Activated CD8-positive, alpha-beta memory T cell treated with anti-CD3 and anti-CD28 coated beads, Interleukin-2, amount 50 U/mL, for 4 hours (primary cell): ENCODE measurements at regions not wholly inside any gene's neighbourhood (a gene's known extent, or its start where the extent isn't known, plus 50 kb on each side); places are given as distances from the start of the nearest gene placed in this dataset.
"Not testable (repeated sequence)": the region's sequence is repeated elsewhere in the genome, so short reads cannot be mapped to it uniquely, and the experiment has no call there.

Experiments
- DNase-seq: peaks from one replicate; pipeline ENCODE4 v3.0.0-alpha.2; 2020

DNA sequence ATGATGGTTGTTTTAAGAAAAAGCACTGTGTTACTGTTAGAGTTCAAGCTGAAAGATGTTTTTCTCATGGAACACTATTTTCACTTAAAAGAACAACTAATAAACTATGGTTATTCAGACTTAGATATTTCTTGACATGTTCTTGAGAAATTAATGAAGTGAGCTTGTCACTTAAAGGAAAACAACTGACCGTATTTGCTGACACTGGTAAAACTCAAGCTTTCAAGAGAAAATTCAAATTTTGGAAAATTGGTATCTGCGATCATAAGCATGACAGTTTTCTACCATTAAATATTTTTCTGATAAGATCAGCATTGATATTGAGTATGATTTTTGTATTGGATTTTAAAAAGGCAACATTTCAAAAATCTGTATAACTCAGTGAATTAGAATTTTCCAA is 549.5 kb upstream of the ACTRT1 start:
- DNase-seq = no peak

DNA sequence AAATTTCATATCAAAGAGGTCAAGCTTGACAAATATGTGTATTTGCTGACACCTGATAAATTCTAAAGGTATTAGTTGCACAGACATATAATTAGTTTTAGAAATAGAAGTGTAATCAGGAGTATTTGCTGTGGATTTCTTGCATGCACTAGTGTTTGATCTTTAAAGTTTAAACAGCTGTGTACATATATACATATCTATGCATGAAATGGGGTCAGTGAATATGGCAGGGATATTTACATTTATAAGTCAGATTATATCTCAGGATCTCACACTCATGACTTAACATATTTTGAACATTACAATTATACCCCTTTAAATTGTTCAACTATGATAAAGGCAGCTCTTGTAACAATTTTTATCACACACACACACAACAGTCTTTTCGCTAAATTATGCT is 547.4 kb upstream of the ACTRT1 start:
- DNase-seq = no peak

DNA sequence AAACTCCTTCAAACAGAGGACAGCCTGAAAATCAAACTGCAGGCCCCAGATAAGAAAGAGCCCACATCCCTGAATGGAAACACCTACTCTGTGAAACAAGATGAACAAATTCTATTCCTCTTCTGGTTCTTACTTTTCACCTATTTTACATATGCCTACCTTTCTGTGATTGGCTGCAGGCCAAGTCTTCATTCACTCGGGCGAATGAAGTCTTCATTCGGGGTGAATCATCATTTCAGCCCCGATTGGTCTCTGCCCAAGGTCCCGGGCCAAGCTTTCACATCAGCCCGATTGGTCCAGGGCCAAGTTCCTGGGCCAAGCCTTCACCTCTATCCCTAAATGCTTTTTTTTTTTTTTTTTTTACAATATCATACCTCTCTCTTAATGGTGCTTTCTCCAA is 529.8 kb upstream of the ACTRT1 start:
- DNase-seq = no peak

DNA sequence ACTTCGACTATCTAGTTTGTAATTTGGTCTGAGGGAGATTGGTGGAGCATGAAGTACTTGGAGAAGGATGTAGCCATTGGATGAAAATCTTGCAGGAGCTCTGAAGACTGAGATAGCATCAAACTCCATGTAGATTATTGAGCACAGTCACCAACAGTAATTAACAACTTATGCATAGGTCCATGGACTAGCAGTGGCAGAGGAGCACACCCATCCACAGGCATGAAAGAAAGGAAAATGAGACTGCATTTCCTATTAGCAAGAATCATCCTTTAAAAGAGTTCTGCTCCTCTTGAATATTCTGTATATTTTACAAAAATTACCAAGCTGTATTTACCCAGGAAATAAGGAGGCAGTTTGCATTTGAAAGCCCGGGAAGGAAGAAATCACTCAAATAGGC is 529.4 kb upstream of the ACTRT1 start:
- DNase-seq = no peak

DNA sequence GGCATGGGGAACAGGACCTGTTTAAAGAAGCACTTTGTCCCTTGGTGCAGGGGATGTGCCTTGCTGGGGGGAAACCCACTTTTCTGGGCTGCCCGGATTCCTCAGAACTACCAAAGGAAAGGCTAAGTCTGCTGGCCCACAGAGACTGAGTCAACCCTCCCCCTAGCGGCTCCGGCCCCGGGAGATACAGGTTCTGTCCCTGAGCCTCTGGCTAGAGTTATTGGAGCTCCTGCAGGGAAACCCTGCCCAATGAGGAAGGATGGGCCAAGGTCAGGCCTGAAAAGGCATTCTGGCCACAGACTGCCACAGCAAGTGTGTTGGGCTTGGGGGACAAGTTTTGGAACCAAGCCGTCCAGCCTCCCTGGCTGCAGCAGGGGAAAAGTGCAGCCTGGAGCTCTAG is 490.9 kb upstream of the ACTRT1 start:
- no peak for DNase-seq

DNA sequence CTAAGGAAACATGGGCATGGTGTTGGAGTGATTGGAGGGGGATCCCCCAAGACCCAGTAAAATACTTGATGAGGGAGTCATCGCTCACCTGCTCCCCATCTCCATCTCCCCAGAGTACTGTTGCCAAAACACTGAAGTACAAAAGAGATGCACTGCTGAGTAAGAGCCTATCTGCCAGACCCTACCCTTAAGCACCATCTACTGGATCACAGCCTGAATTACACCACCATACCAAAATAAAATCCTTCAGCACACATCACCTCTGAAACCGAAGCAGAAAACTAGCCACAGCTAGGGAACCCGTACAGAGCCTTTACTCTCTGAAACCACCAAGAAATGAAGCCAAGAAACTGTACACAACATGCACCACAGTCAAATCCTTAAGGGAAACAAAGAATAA is 466.3 kb upstream of the ACTRT1 start:
- DNase-seq = no peak

DNA sequence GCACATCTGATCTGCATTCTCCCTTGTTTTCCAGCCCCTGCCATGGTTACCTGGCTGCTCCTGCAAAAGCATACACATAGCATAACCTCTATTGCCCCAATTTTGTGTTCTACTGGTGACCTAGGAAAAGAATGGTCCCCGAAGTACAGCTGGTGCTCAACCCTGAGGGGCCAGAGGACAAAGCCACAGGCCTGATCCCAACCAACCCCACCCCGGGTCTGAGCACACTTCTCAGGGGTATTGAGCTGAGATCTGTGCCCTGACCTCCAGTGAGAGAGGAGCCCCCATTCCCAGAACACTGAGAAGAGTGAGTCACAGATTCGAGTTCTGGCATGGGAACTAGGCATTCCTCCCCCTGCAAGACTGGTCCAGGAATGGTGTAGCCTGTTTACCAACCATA is 465.5 kb upstream of the ACTRT1 start:
- DNase-seq = no peak

DNA sequence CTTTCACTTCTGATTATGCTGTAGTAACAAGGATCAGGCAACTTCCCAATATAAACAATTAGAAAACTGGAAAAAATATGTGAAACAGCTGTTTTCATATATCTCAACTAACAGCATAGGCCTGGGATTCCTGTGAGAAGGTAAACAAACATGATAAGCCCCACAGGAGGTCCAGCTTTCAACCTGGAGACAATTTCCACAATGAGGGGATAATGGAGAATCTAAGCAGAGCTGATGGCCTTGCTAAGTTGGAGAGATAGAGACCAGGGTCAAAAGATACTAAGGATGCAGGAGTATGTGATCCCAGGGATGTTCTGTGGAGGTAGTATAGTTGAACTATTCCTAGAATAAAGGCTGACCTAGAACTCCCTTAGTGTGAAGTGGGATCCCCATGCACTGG is 452.3 kb upstream of the ACTRT1 start:
- DNase-seq = no peak

DNA sequence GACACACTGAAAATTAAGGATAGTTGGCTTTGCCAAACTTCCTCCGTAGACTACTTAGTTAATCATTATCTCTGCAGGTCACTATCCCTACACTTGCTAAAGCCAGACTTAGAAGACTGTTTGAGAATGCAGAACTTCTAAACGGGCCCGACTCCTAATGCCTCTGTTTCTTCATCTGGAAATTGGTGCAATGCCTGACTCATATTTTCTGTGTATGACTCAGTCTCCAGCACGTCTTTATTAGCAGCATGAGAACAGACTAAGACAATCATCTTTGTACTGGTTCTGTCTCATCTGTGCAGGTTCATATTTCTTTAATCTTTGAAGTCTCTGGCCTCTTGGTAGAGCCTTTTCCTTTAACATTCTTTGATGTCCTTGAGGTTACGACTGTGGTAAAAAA is 411.9 kb upstream of the ACTRT1 start:
- DNase-seq = no peak

DNA sequence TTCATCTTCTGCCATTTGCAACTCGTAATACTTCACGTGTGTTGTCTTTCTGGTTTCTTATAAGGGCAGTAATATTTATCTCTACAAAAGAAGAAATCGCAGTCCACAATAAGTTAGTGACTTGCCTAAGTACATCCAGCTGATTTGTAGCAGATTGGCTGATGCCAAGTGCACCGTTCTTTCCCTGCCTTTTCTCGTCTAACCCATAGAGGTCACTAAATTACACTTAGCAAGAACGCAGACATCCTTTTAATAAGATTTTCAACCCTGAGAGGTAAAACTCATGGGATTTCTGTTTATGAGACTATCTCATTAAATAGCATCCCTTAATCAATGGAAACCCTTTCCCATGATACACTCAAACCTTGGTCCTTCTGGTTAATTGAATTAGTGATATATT is 408.6 kb upstream of the ACTRT1 start:
- DNase-seq = no peak

DNA sequence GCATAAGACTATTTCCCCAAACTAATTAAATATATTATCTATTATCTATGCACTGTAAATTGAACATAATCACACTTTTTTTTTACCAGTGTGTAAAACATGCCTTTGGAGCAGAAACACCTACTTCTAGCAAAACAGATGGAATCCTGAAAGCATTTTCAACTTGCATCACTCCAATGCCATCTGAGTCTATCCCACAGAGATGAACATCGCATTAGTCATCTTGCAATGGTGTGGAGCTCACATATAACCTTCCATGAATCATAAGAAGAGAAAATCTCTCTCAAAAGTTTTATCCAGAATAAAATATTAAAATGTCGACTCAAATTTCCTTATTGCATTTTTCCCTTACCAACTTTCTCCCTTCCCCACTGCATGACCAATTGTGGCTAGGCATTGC is 406.7 kb upstream of the ACTRT1 start:
- no peak for DNase-seq

DNA sequence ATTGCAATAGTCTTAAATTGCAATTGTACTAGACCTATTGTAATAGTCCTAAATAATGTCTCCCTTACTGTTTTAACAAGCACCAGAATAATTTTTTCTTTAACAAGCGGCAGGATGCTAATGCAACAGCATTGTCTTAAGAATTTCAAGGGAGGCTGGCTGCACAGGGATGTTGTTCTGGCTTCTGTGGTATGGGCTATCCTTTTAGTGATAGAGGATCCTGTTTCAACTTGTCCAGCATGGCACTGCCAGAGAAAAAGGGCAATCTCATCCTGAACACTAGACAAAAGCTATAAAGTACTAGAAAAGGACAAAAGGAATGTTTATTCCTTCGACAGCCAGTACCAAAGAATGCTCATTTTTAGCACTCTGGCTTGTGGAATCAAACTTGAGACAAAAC is 405.5 kb upstream of the ACTRT1 start:
- DNase-seq = no peak

DNA sequence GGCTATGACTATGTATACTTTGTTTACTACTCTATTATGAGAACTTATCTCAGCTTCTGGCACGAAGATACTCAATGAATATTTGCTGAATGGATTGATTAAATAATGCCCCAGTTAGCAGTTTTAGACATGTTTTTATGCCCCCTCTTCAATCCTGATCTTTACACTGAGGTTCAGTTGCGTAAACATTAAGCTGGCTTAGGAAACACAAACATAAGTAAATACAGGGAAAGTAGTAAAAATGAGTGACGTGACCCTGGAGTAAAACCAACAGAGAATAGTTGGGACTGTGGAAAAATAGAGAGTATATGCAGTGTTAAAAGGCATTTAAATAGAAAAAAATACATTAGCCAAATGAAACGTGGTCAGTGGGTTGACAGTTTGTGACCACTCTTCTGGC is 387.0 kb upstream of the ACTRT1 start:
- no peak for DNase-seq

DNA sequence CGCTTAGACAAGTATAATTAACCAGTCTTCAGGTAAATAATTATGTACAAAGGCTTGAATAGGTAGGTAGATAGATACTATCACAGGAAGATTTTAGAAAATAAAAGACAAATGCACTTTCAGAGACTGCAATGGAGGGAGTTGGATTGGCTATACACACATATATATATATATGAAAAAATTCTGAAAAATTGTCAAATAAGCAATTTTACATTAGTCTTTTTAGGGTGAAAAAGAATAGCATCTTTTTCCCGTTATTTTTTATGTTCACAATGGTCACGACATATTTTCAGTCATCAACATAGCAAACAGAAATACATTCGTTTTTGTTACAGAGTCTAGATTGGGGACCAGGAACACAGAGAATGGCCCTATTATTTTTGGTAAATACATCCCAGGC is 385.9 kb upstream of the ACTRT1 start:
- no peak for DNase-seq

DNA sequence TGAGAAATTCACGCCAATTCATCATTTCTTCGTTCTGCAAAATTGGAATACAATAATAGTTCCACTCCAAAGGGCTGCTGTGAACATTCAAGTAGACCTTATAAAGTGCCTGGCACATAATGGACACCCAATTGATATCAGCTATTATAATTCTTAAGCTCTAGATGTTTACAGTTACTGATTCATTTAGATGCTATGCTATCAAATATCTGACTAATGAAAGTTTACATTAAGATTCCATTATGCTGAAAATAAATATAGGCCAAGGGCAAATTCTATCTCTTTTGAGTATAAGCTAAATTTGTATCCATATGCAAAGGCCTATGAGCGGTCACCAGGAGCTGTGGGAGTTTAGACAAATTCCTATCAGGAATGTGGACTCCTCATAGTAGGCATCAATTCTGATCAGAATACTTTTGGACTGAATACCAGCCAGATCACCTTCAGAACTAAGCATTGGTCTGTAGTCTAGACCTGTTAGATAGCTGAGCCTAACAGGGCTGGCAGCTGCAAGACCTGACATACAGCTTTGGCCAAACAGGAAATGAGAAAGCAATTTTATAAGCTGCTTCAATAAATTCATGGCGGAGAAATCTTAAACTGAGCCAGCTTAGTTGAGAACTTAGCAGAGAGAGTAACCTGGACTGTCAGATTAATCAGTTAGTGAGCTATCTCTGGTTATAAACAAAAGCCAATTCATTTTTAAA is 384.3 kb upstream of the ACTRT1 start:
- DNase-seq = no peak

DNA sequence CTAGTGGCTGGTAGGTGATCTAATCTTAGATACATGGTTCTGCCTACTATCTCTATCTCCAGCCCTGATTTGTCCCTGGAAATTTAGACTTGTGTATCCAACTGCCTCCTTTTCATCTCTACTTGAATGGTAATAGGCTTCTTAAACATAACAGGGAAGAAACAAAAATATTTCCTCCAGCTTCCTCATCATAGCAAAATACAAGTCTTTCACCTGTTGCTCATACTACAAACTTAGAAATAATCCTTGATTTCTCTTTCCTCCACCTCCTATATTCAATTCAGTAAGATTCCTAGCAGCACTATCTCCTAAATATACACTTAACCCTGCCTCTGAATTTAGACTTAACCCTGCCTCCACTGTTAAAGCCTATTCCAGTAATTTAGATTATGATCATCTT is 373.3 kb upstream of the ACTRT1 start:
- DNase-seq = no peak

DNA sequence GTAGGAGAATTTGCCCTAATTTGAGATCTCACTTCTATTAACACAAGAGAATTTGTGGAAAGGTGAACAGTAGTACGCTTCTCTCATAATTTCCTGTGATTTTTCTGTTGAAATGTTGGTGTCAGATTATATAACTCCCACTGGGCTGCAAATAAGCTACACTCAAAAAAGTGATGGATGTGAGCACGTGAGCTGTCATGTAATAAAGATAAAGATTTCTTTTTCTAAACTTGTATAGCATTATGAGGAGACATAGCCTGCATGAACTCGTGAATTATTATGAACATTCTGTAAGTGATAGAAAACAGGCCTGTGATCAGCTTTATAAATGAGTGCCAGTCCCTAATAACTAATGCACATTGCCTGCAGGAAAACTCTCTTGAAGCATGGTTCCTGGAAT is 356.6 kb upstream of the ACTRT1 start:
- DNase-seq = no peak

DNA sequence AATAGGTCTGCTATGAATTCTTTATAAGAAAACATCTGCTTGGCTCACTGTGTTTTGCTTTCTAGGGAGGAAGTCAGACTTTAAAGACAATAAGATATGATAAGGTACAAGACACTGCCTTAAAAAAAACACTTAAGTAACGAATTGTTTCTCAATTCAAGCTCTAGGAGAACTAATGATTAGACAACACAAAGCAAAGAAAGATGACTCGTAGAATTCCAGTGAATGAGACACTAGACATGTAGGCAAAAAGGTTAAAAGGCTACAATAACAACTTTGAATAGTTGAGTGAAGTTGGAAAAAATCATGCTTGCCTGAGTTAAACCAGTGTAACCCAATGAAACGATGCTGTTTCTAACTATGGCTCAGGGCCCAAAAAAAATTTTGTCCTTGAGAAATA is 344.4 kb upstream of the ACTRT1 start:
- no peak for DNase-seq

DNA sequence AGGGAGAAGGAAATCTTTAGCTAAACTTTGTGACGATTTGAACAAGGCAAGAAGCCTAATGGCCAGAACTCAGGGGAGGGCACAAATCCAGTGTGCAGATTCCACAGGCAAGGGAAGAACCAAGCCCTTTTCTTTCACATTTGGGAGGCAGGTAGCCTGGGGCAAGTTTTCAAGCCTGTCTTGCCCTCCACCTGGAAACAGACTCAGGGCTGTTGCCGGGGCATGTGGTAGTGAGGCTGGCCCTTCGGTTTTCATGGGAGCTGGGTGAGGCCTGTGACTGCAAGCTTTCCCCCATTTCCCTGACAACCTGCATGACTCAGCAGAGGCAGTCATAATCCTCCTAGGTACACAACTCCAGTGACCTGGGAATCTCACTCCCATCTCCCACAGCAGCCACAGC is 331.6 kb upstream of the ACTRT1 start:
- not testable (repeated sequence) for DNase-seq

DNA sequence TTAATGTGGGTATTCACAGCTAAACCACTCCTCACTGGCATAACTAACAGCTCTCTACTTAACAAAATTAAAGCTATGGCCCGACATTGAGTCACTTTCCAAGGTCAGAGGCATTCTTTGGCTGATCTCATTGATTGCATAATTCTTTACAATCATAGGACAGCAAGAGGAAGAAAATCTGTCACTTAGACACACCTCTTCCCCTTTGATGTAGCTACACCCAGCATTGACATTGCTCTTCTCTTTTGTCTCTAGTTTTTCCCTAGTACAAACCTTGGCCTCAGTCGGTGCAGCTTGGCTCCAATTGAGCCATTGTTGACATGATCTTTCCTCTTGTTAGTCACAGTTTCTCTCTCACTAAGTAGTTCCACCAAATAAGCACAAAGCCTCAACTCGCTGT is 313.3 kb upstream of the ACTRT1 start:
- DNase-seq = no peak

DNA sequence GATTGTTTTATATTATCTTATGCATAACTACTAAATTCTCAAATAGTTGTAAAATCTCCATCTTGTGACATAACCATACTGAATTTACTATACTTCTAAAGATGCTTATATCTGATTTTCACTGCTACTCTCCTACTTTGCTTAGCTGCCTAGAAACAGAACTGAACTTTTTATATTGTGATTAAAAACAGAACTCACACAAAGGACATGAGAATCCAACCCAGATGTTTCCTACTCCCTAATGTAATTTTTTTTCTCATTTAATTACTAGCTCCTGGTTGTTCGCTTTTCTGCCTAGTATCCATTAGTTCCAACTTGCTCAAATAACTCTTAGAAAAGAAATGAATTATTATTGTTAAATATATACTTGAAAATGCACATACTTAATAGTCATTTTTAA is 283.5 kb upstream of the ACTRT1 start:
- no peak for DNase-seq

DNA sequence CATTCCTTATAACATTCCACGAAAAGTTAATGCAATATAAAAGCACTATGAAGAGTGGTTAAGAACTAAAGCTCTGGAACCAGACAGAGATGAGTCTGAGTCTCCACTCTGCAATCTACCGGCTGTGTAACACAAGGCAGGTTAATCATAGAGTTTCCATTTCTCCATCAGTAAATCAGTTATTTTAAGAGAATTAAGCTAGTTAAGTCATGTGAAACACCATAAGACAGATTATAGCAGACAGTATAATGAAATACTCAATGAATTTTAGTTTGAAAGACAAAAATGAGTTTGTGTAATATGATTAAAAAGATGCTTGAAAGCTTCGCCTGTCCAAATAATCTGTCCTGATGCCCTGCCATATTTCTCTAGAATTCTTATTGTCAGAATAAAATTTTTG is 282.6 kb upstream of the ACTRT1 start:
- DNase-seq = no peak

DNA sequence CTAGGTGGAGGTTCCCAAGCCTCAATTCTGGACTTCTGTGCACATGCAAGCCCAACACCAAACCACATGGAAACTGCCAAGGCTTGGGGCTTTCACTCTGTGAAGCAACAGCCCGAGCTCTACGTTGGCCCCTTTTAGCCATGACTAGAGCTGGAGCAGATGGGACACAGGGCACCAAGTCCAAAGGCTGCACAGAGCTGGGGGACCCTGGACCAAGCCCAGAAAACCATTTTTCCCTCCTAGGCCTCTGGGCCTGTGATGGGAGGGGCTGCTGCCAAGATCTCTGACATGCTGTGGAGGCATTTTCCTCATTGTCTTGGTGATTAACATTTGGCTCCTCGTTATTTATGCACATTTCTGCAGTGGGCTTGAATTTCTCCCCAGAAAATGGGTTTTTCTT is 258.7 kb upstream of the ACTRT1 start:
- no peak for DNase-seq

DNA sequence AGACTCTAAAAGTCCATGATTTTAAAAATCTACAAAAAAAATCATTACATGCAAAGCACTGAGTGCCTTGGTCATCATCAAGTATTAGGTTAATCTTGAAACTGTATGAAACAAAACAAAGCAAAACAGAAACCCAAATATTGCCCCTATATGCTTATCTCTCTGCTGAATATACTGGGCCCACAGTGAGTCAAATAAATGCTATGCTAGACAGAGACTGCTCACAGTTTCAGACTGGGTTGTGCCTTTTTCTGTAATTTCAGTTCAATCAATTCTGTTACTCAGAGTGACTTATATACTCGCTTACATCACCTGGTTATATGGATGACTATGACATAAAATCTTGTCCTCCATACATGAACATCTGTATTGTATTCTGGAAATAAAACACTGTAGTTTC is 257.1 kb upstream of the ACTRT1 start:
- DNase-seq = no peak

DNA sequence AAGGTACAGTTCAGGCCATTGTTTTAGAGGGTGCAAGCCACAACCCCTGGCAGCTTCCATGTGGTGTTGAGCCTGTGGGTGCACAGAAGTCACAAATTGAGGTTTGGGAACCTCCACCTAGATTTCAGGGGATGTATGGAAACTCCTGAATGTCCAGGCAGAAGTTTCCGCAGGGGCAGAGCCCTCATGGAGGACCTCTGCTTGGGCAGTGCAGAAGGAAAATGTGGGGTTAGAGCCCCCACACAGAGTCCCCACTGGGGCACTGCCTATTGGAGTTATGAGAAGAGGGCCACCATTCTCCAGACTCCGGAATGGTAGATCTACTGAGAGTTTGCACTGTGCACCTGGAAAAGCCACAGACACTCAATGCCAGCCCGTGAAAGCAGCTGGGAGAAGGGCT is 242.0 kb upstream of the ACTRT1 start:
- no peak for DNase-seq

DNA sequence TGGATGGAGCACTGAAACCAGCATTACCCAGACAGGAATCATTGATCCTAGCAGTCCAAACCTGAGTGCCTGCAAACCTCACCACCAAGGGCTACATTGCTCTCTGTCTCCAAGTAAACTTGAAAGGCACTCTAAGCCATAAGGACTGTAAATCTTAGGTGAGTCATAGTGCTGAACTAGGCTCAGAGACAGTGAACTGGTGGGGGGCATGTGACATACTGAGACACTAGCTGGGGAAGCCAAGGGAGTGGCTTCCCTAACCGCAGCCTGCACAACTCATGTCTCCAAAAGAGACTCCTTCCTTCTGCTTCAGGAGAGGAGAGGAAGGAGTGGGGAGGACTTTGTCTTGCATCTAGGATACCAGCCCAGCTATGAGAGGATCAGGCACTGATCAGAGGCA is 235.5 kb upstream of the ACTRT1 start:
- no peak for DNase-seq
